ENCODE measurements at regions not wholly inside any gene's neighbourhood (a gene's known extent, or its start where the extent isn't known, plus 50 kb on each side); places are given as distances from the start of the nearest gene placed in this dataset.

- no peak for DNase-seq (ENCODE audit: low spot score)
Observed at GRCh38 chr1:58862728-58863385, 79.0 kb upstream of the JUN start.

- no peak for DNase-seq (ENCODE audit: low spot score)
Observed at GRCh38 chr1:58864654-58865053, 80.8 kb upstream of the JUN start.

DNA sequence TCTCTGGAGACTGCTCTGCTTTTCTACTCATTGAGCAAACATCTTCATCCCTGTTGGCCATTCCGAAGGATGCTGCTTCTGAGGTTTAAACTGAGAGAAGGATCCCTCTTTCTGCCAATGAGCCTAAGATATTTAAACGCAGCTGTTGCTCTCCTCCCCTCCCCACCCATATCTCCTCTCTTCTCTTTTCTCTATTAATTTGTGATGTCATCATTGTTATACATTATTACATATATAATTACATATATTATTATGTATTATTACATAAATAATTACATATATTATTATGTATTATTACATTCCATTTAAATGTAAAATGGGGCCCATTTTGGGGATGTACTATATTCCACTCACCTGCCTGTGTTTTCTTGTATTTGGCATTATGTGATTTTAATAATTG, 82.7 kb upstream of the JUN start:
- no peak for DNase-seq (ENCODE audit: low spot score)

DNA sequence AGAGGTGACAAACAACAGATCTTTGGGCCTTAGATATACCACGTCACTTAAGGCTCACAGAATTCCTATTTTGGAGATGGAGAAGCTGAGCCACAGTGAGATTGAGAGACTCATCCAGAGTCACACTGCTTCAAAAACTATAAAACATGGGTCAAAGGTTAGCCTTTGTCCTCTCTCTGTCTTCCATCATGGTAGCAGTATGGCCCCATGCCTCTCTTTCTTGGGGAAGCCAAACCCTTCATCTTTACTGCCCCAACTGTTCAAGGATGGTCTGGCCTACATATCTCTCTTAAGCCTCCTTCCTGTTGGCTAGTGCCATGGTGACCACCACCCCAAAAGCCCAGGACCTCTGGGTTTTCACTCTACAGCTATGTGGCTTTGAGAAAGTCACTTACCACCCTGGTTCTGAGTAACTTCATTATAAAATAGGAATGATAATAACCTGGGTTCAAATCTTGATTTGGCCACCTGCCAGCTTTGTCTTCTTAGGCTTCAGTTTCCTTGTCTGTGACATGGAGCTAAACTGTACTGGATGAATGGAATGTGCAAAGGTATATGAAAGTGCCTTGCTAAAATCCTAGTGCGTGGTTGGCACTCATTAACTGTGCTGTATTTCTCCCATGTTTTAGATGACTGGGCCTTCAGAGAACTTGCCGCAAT, 85.9 kb upstream of the JUN start:
- DNase-seq (ENCODE audit: low spot score) = no peak

GRCh38 chr1:58870298-58870676, 86.4 kb upstream of the JUN start:
- DNase-seq (ENCODE audit: low spot score) = no peak

DNA sequence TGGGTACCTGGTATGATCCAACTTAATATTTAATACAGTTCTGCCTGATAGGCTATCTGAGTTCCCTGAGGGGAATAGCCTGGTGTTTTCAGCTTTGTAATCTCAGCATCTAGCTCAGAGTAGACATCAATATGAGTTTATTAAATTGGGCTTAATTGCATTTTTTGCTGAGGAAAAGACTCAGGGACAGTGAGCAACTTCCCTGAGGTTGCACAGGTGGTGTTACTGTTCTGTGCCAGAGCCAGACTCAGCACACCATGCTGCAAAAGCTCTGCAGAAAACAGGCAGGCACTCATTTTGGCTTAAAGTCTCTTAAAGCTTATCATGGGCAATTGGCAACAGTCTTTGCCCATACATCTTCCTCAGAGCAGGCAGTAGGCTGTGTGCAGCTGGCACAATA, 90.5 kb upstream of the JUN start:
- no peak for DNase-seq (ENCODE audit: low spot score)

- DNase-seq (ENCODE audit: low spot score) = peak; percentile 69
Observed at GRCh38 chr1:58874757-58875755, 91.2 kb upstream of the JUN start.

DNA sequence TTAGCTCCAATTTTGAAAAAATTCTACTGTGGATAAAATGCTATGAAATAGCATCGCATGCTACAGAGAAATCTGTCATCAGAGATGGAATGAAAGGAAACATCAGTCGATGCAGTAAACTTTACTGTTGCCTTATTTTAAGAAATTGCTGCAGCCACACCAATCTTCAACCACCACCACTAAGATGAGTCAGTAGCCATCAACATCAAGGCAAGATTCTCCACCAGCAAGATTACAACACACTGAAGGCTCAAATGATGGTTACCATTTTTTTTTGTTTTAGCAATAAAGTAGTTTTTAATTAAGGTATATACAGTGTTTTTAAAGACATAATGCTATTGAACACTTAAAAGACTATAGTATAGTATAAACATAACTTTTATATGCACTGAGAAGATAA, 95.6 kb upstream of the JUN start:
- DNase-seq (ENCODE audit: low spot score) = no peak

GRCh38 chr1:58880592-58880991, 96.7 kb upstream of the JUN start:
- DNase-seq (ENCODE audit: low spot score) = no peak

GRCh38 chr1:58881471-58881994, 97.7 kb upstream of the JUN start:
- no peak for DNase-seq (ENCODE audit: low spot score)

DNA sequence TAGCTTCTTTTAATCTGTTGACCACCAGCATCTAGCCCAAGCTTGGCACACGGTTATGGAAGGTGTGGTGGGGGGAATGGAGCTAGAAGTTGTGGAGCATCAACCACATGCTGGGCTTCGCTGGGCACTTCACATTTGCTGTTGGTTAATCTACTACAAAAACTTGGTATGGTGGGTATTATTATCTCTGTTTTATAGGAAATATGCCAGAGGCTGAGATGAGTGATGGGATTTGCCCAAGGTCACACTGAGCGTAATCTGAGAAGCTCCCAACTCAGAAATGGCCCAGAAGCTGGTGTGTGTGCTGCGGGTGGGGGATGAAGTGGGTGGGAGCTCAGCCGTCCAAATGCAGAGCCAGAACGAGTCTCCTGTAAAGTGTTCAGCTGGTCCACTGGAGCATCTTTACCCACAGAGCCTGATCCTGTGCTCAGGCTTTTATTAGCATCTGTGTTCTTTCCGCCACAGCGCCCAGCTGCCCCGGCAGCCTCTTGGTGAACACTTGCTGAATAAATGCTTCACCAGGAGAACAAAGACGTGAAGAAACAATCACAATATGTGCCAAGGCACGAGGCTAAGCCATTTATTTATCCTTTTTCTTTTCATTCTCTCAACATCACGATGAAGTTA, 98.6 kb upstream of the JUN start:
- no peak for DNase-seq (ENCODE audit: low spot score)

DNA sequence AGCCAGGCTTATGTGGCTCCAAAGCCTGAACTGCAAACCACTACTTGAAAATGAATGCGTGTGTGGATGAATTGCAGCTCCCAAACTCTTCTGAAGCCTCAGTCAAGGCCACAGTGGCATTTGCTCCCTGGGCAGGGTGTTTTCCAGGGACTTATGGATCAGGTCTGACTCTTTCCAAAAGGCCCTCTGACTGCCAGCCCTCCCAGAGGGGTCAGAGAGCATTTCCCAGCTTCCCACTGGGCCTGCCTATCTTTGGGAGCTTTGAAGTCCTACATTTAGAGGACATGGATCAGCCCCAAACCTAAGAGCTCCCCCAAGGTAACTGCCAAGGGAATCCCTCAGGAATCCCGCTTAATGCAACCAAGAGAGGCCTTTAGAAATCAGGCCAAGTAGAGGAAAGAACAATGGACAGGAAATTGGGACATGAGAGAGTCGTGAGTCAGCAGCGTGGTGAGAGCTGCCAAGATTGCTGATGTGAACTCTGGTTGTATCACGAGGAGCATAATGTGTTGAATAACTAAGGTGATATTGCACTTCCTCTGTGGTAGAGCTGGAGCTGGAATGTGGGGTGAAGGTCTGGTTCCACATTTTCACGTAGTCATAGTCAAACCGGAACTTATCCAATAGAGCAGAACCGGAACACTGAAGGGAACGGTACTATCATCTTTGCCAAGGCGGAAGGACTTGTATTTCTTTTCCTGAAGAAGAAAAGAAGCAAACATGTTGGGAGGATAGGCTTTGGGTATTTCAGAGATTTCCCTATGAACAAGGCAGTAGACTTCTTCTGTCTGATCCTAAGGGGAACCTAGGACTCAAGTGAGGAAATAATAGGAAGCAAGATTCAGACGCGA, 99.4 kb upstream of the JUN start:
- DNase-seq (ENCODE audit: low spot score) = peak; percentile 59

DNA sequence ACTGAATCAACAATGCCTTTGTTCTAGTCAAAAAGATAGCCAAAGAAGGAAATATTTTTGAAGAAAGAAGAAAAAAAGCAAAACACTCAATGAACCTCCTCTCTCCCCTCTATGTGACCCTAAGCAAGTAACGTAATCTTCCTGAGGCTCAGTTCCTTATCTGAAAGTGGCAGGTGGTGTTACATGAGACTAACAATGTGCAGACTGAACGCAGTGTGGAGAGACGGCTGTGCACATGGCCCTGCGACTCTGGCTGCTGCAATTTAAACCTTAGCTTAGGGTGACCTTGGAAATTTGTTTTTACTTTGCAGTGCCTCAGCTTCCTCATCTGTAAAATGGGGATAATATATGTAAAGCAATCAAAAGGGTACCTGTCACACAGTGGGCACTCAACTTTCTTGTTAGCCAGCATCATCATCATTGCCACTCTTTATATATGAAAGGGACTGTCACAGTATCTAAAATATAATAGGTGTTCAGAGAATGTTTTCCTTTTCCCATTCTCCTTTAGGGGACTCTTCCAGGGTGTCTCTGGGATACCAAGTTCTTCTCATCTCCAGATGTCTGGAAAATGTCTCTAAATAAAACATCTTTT, 100.1 kb upstream of the JUN start:
- DNase-seq (ENCODE audit: low spot score) = peak; percentile 64

DNA sequence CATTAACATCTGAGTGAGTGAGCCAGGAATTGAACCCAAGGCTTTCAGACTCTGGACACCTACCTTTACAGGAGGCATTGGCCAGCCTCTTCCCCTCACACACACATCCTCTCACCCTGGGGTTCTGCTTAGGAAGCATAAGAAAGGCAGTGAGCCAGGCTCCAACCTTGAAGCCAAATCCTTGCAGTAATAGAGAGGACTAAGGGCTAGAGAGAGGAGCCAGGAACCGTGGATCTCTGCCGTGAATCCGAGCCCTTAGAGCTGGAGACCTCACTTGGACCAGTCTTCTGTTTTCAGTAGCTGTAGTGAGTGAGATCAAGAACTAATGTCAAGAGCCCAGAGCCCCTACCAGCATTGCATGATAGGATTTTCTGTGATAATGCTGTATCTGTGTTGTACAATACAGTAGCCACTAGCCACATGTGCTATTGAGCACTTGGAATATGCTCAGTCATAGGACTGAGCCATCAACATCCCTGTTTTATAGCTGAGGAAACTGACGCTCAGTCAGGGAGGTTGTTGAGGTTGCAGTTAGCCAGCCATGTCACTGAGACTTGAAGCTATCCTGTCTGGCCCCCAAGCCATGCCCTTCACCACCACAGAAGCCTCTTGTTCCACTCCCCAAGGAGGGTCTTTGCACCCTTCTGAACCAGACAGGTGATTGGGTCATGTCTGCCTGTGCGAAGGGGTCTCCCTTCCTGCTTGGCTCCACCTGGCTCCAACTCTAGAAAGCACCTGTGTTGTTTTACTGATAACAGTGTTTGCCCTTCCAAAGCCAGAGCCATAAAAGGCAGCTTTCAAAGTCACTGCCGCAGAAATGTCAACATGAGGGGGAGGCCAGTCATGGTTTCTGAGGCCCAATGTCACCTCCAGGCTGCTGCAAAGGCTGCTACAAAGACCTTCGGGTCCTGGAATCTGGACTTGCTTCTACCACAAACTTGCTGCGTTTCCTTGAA, 101.1 kb upstream of the JUN start:
- DNase-seq (ENCODE audit: low spot score) = peak; percentile 38

DNA sequence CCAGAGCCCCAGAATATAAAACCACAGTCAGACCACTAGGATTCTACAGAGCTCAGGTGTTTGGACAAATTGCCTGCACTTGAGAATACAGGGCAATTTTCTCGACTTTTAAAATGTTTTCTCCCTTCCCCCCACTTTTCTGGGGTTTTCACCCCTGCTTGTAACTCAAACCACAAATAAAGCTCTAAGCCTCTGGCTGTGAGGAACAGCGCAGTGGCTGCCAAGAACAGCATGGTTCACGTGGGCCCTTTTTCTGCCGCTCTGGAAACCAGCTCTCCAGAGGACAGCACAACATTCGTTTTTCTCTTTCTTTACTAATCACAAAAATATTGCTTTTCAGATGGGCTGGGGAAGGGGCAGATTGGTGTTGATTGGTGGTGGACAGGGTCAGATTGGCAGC, 102.2 kb upstream of the JUN start:
- DNase-seq (ENCODE audit: low spot score) = peak; percentile 65

GRCh38 chr1:58886611-58887010, 102.8 kb upstream of the JUN start:
- no peak for DNase-seq (ENCODE audit: low spot score)

DNA sequence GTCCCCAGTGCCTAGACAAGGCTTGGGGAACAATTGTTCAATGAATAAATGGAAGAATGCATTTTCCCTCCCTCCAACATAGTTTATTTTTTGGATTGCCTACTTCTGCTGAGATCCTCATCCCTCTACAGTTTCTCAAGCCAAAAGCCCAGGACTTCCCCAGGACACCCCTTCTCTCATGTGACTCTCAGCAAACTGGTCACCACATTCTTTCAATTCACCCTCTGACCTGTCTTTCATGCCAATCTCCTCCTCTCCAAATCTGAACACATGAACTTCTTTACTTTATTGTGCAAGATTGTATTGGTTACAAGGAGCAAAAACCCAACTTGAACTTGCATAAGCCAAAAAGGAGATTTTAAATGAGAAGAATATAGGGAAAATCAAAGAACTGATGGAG, 103.2 kb upstream of the JUN start:
- no peak for DNase-seq (ENCODE audit: low spot score)

- DNase-seq (ENCODE audit: low spot score) = no peak
Observed at GRCh38 chr1:58888833-58889232, 105.0 kb upstream of the JUN start.

DNA sequence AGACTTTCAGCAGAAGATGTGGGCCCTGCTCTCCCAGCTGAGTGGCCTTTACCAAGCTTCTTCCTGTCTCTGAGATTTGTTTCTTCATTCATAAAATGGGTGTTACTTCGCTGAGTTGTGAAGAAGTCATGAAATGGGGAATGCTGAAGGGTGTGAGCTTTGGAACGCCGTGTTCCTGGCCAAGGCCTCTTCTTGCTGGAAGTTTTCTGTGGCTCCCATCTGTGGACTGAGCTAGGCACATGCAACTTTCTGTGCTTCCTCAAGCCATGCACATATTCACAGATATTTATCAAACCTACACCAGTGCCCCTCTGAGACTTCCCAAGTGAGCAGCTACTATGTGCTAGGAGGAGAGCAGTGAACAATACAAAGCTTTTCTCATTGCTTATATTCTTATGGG, 106.3 kb upstream of the JUN start:
- DNase-seq (ENCODE audit: low spot score) = no peak

Data from umbilical cord (tissue), 1 donor.